ENCODE measurements at regions not wholly inside any gene's neighbourhood (a gene's known extent, or its start where the extent isn't known, plus 50 kb on each side); places are given as distances from the start of the nearest gene placed in this dataset.
"Not testable (repeated sequence)": the region's sequence is repeated elsewhere in the genome, so short reads cannot be mapped to it uniquely, and the experiment has no call there.

DNA sequence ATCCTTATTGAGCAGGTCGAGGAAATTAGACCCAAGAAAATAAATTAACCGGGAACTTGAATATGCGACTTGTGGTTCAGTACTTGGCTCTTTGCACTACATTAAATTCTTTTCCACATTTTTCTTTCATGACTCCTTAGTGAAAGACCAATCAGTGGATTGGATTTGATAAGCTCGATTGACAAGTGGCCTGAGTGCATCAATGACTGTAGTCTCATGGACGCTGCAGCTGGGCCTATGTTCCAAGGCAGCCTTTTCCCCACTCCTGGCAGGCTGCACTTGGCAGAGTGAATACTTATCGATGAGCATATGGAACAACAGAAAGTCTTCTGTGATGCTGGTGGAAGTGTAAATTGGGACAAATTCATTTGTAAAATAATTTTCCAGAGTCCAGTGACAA lies 210.8 kb upstream of the EXOC2 start:
- no peak for DNase-seq (ENCODE audit: low read depth in 2 of 2)

GRCh38 chr6:901696-902460 lies 208.9 kb upstream of the EXOC2 start:
- no peak for DNase-seq (ENCODE audit: low read depth in 2 of 2)

DNA sequence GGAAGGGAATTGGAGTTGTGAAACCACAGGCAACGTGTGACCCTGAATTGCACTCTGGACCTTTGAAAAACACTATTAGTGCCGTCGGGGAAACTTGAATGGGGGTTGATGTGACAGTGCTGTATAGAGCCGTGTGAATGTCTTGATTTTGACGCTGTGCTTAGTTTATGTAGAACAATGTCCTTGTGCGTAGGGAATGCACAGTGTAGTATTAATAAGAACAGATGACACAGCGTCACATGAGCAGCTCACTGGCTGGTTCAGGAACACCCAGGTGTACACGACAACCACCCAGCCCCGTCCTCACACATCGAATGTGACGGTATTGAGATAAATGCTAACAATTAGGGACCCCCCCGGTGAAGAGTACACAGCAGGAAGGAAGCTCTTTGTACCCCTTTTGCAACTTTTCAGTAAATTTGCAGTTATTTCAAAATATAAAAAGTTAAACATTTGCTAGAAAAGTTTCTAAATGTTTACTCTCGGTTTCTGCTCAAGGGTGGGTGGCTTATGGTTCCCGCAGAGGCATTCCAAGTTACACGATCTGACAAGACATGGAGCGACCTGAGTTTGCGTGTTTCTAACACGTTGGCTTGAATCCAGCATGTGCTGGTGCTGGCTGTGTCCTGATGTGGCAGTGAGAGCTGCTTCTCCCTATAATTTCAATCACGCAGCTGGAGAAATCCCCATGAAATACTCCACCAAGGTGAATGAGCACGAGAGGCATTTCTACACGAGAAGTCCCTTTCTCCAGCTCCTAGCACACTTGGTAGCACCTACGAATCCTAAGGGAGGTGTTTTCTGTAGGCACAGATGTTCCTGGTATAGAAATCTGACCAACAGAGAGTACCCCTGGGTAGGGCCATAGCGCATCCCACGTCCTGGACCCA lies 208.0 kb upstream of the EXOC2 start:
- no peak for DNase-seq (ENCODE audit: low read depth in 2 of 2)

GRCh38 chr6:897528-898207 lies 204.7 kb upstream of the EXOC2 start:
- DNase-seq (ENCODE audit: low read depth in 2 of 2): no peak

- no peak for DNase-seq (ENCODE audit: low read depth in 2 of 2)
Observed at GRCh38 chr6:894274-894673, 201.3 kb upstream of the EXOC2 start.

GRCh38 chr6:890995-891394 lies 198.1 kb upstream of the EXOC2 start:
- DNase-seq (ENCODE audit: low read depth in 2 of 2): no peak

DNA sequence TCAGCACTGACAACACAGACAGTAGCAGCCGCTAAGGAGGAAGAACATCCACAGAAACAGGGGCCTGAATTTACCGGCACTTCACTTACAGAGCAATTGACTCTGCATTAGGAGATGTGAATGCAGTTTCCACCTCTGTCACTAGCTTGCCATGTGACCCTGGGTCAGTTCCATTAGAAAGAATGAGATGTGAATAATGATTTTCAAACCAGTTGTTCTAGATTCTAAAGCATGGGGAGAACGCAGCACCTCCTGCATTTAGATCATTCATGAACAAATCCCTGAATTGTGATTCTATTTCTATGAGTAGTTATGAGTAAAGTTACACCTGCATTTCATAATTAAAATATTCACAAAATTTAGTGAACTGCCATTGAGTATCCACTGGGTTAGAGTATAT lies 197.3 kb upstream of the EXOC2 start:
- DNase-seq (ENCODE audit: low read depth in 2 of 2): no peak

GRCh38 chr6:887583-888235 lies 194.8 kb upstream of the EXOC2 start:
- DNase-seq (ENCODE audit: low read depth in 2 of 2): no peak

DNA sequence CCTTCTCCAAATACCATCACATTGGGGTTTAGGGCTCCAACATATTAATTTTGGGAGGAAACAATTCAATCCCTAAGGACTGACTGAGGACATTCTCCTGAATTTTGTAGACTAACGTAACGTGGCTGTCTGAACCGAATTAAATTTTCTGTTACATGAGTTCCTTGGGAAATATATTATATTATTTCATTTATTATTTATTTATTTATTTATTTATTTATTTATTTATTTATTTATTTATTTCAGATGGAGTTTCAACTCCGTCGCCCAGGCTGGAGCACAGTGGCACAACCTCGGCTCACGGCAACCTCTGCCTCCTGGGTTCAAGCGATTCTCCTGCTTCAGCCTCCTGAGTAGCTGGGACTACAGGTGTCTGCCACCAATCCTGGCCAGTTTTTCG lies 193.2 kb upstream of the EXOC2 start:
- not testable (repeated sequence) for DNase-seq (ENCODE audit: low read depth in 2 of 2)

GRCh38 chr6:885051-885590 lies 192.2 kb upstream of the EXOC2 start:
- no peak for DNase-seq (ENCODE audit: low read depth in 2 of 2)

- DNase-seq (ENCODE audit: low read depth in 2 of 2): no peak
Observed at GRCh38 chr6:884570-884969, 191.6 kb upstream of the EXOC2 start.

- DNase-seq (ENCODE audit: low read depth in 2 of 2): no peak
Observed at GRCh38 chr6:882084-882598, 189.2 kb upstream of the EXOC2 start.

DNA sequence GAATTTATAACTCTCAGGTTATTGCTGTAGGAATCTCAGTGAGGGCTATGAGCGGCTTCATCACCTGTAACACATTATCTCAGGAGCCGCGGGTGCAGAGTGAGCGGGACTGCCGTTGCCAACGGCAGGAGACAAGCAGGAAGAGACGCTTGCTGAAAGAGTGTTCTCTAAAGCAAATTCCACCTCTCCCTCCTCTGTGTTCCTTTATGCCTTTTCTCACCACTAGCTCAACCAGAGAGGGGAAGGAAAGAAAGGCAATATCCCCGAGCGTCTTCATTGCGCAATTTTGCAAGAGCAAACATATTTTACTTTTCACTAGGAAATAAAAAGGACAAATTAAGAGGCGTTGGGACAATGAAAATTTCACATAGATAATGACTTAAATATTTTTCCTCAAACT lies 185.2 kb upstream of the EXOC2 start:
- DNase-seq (ENCODE audit: low read depth in 2 of 2): no peak

- DNase-seq (ENCODE audit: low read depth in 2 of 2): no peak
Observed at GRCh38 chr6:875012-875411, 182.1 kb upstream of the EXOC2 start.

GRCh38 chr6:872570-873125 lies 179.7 kb upstream of the EXOC2 start:
- DNase-seq (ENCODE audit: low read depth in 2 of 2): no peak

- no peak for DNase-seq (ENCODE audit: low read depth in 2 of 2)
Observed at GRCh38 chr6:871503-871902, 178.6 kb upstream of the EXOC2 start.

- DNase-seq (ENCODE audit: low read depth in 2 of 2): no peak
Observed at GRCh38 chr6:870096-870495, 177.2 kb upstream of the EXOC2 start.

DNA sequence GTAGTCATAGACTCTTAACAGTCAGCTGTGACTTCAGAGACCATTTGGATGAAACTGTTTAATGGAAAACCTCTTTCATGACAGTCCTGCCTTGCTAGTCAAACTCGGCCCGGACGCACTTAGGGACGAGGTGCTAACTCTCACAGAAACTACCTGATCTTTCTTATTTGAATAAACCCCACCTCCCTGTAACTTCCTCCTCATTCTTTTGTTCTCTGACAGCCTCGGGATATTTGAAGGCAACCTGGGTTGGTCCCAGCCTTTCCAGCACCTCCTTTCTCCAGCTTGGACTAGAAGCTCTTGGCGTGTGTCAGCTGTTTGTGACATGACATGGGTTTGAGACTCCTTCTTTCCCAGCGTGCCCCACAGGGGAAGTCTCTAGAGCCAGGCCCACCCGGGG lies 175.3 kb upstream of the EXOC2 start:
- DNase-seq (ENCODE audit: low read depth in 2 of 2): no peak

DNA sequence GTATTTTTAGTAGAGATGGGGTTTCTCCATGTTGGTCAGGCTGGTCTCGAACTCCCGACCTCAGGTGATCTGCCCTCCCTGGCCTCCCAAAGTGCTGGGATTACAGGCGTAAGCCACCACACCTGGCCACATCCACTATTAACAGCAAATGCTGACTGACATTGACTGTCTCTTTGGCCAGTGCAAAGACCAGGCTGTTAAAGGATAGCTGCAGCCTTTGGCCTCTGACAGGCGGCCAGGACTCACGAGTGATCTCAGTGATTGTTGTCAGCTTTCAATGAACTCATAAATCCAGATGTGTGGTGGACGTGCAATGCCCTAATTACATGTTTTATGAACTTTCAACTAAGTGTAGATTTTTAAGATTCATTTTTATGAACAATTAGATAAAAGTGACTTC lies 174.4 kb upstream of the EXOC2 start:
- DNase-seq (ENCODE audit: low read depth in 2 of 2): no peak

- DNase-seq (ENCODE audit: low read depth in 2 of 2): no peak
Observed at GRCh38 chr6:866316-866715, 173.4 kb upstream of the EXOC2 start.

DNA sequence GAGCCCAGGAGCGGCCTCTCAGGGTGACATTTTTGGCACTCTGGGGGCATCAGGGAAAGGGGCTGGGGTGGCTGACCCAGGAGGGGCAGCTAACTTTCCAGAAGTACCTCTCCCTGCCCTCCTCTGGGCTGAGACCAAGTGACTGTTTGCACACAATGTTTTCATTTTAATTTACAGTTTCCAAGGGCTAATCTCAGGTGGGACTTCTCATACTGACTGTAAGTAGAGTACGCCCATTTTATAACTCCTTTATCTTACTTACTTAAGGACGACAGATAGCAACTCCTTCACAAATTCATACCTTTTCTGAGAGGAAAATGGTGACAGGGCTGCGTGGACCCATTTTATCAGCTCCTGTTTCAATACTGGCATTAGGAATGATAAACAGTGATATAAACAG lies 172.9 kb upstream of the EXOC2 start:
- no peak for DNase-seq (ENCODE audit: low read depth in 2 of 2)
